Erythroblast (primary cell): ENCODE measurements at regions not wholly inside any gene's neighbourhood (a gene's known extent, or its start where the extent isn't known, plus 50 kb on each side); places are given as distances from the start of the nearest gene placed in this dataset.
"Not testable (repeated sequence)": the region's sequence is repeated elsewhere in the genome, so short reads cannot be mapped to it uniquely, and the experiment has no call there.

Source experiments
- DNase-seq, 2 experiments: peaks; one replicate each; lab custom pipeline; 2025; lab: John Stamatoyannopoulos, UW
- GATA1 ChIP-seq: IDR thresholded peaks from 2 replicates; pipeline ENCODE4 v1.6.1; 2011; ENCODE audit warnings: low read depth, mild to moderate bottlenecking, control low read depth, low read length, moderate library complexity
- POLR2A ChIP-seq: IDR thresholded peaks from 2 replicates; pipeline ENCODE4 v1.6.1; 2011; ENCODE audit warnings: mild to moderate bottlenecking, low read length

DNA sequence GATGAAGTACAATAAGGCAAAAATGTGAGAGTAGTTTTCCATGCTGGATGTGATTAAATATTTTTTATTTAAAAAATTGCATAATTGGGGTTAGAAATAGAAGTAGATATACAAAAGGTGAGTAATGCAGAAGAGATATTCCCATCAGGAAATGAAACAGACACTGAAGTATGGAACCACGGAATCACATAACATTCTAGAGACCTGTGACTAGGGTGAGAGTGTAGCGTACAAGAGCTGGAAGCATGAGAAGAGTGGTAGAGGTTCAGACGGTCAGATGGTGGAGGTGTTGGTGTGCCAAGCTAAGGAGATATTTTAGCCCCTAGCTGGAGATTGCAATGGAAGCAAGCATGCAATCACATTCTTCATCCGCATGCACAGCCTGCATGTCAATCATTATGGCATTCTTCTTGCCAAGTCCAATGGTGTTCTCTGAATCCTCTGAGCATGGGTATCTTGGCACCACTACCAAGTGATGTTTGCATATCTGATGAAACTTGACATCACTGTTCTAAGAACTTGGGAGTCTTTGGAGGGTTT is 587.8 kb downstream of the PSAT1 start:
- no peak for TF ChIP-seq POLR2A
- no peak for TF ChIP-seq GATA1
- no peak for DNase-seq

DNA sequence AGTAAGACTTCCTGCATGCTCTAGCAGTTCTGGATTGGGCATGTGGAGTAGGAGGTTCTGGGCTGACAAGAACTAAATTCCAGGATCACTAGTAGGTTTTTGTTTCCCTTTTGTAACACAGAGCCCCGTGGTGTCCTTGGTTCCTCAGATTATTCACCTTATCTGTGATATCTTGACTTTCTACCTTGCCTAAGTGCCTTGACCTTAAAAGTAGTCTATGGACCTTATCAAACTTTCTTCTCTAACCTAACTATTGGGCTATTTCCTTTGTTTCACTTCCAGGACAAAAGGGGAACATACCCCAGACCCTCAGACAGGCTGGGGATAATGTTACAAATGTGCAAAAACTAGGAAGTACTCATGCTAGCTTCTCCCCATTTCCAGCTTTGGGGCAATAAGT is 595.3 kb downstream of the PSAT1 start:
- DNase-seq: no peak
- no peak for TF ChIP-seq POLR2A
- no peak for TF ChIP-seq GATA1

DNA sequence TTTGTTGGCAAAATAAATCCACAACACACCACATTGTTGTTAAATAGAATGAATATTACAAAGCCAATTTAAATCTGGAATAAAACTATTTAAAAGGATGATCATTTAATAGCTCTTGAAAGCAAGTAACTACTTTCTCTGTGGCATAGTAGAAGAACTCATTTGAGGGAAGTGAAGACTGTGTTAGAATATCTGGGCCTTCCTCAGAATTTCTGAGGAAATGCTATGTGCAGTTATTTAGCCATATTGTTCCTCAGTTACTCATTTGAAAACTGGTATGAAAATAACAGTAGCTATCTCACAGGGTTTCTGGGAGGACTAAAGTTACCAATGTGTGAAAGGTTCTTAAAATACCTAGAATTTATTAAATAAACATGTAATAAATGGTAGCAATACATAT is 595.8 kb downstream of the PSAT1 start:
- no peak for DNase-seq
- TF ChIP-seq GATA1 (no peak), POLR2A (no peak)

DNA sequence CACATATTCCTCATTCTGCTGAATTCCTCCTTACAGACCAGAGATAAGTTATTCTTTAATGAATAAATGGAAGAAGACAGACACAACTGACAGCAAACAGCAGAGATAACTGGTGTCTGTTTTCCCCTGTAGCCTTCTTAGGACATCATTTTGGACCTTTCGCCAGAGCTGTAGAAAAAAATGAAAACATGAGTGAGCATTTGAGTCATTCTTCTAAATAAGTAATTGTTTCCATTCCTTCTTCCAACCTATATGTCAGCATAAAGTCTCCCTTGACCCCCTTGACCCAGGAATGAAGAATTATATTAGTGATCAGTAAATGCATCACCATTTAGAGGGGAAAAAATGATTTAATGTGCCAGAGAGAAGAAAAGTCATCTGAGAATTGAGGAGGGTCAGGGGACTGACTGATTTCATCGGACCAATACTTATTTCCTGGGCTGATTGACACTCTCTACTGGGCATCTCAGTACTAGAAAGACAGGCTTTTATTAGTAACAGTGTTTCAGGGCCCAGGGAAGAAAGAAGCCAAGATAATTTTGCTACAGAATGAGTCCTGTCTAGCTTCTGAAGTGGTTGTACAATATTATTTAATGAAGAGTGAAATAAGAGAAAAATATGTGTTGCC is 597.0 kb downstream of the PSAT1 start:
- DNase-seq: no peak
- TF ChIP-seq GATA1 (no peak), POLR2A (no peak)

DNA sequence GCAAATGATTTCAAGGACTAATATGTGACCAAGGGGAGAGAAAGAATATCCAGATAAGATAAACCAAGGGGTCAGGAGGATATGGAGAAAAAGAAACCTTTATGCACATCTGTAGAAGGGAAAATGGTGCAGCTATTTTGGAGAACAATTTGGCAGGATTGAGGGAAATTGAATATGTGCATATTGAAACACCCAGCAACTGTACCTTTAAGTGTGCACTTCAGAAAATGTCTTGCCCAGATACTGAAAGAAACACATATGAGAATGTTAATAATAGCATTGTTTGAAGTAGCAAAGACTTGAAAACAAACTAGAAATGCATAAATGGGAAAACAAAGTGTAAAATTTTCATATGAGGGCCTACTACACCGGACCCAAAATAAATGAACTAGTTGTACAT is 599.6 kb downstream of the PSAT1 start:
- no peak for DNase-seq

DNA sequence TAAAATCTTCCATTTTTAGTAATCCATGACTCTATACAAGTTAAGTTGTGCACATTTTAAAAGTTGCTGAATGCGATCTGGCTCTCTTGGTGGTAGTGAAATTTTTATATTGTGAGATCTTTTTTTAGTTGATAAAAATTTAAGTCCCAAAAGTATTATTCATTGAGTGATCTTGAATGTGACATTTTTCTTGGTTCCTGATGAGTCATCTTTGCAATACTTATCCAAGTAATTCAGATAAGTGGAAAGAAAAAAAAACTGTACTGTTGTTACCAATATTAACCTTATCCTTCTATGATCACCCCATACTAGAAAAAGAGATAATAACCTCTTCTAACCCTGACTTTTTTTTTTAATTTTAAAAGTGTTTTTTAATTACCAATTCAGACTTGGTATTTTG is 601.3 kb downstream of the PSAT1 start:
- TF ChIP-seq GATA1 (no peak), POLR2A (no peak)
- peak in 1 of 2 experiments; percentile 11 for DNase-seq

More for the DNA sequence above, 599.6 kb downstream of the PSAT1 start:
- TF ChIP-seq POLR2A: no peak
- TF ChIP-seq GATA1: no peak

DNA sequence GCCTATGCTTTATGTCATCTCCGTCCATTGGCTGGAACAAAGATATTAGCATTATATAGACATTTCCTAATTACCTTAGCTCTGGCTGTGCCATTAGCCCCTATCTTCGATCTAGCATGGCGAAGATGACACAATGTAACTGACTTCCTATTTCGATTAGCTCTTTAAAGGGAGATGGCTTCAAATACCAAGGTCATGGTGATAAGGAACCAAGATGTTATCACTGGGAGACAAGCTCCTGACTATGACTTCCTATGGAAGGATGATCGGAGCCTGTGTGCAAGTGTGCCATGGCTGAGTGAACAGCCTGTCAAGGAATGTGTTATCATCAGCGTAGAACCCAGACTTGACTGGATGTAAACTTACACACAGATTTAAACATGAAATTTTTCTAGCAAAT is 602.1 kb downstream of the PSAT1 start:
- peak in 1 of 2 experiments; percentile 14 for DNase-seq
- TF ChIP-seq POLR2A (no peak), GATA1 (no peak)

DNA sequence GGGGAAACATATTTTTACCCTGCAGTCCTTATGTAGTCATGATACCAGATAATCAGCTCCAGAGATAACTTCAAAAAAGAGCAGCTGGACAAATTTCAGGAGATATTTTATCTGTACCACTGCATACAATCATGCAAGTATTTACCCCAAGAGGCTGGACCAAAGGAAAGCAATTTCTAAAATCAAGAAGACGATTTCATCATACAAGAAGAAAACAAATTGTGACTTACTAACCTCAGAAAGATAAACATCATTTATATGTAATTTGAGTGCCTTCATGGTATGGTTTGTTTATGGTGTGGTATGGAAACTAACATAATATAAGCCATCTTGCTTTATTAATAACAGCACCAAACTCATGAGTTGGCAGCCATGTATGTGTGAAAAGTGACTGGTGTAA is 603.6 kb downstream of the PSAT1 start:
- DNase-seq: peak; percentile 18 to 28
- no peak for TF ChIP-seq POLR2A
- TF ChIP-seq GATA1: no peak

DNA sequence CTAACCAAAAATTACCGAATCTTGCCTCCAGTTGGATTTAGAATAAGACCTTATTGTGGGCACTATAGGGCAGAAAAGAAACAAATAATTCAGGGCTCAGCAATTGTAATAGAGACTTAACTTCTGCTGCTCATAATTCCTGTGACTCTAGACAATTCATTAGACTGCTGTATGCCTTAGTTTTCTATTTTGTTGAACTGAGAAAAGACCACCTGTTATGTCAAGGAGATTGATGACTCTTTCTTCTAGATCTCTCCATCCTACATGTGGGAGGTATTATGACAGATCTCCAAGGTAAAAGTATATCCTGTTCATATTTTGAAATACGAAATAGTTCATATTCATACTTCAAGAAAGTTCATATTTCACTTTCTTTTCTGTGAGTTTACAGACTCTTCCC is 605.1 kb downstream of the PSAT1 start:
- no peak for DNase-seq
- TF ChIP-seq POLR2A (no peak), GATA1 (no peak)

DNA sequence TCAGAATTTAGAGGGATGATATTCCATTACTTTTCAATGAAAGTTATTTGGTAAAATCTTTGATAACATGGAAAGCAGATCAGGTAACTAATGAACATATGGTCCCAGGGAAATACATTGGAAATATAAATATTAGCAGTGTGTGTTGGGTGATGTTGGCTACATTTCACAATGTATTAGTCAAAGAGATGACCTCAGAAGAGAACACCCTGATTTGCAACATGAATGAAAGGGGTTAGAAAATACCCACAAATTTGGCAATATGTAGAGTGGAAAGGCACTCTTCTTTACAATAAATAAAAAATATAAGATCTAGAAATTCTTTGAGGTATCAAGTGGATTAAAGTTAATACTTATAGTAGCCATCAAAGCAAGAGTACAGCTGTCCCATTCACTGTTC is 606.7 kb downstream of the PSAT1 start:
- no peak for TF ChIP-seq GATA1
- TF ChIP-seq POLR2A: no peak
- no peak for DNase-seq

DNA sequence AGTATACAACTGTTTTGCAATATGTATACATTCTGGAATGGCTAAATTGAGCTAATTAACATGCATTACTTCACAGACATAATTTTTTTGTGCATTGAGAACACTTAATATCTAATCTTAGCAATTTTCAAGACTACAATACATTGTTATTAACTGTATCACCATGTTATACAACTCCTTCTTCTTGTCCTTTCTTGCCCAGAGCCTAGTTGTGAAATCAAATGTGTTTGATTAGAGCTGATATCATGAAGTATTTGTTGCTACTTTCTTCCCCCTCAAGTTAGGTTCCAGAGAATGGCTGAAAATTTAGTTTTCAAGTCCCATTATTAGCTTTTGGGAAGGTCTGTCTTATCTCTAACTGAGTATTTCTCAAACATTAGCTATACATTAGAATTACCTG is 607.8 kb downstream of the PSAT1 start:
- no peak for DNase-seq

DNA sequence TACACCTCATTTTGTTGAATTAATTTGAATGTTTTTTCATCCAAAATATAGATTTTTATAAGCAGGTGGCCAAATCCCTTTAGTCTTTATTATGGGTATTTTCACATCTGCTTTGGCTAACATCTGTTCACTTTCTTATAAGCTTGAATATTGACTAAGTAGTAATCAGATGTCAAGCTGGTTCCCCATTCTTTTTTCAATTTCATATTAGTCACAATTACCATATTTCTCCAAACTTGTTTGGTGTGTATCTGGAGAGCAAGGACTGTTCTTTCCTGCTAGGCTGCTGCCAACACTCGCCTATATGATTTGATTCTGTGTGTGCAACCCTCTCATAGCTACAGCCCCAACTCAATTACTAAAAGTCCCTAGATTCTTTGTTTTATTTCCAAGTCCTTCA is 608.5 kb downstream of the PSAT1 start:
- no peak for TF ChIP-seq GATA1
- TF ChIP-seq POLR2A: no peak
- DNase-seq: no peak

More for the DNA sequence above, 607.8 kb downstream of the PSAT1 start:
- TF ChIP-seq POLR2A (no peak), GATA1 (no peak)

DNA sequence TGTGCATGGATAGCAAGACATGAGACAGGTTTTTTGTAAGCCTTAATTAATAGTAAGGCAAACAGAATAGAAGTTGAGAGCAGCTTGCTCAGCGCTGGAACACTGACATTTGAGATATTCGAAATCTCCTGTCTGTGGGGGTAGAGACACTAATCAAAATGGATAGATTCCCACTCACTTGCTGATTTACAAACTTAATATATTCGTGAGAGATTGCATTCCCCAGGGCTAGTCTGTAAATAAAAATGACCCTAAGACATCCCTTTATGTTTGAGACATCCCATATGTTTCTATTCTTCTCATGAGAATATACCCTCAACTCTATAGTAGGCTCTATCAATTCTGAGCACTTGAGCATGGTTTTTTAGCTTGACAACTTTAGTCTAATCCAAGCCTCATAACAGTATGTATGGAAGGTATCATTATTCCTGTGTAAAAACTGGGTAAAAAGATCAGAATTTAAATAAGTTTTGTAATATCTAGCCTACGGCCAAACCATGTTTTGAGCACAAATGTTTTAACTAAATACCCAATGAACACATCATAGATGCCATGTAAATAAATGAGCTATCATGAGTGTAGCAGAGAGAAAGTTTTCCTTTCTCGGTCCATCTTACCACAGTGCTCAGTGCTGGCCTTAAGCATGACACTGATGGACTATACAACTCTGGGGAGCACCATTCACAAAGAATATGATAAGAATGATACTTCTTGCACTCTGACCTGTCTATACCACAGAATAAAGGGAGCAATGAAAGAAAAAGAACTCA is 609.2 kb downstream of the PSAT1 start:
- no peak for DNase-seq
- TF ChIP-seq GATA1: no peak

DNA sequence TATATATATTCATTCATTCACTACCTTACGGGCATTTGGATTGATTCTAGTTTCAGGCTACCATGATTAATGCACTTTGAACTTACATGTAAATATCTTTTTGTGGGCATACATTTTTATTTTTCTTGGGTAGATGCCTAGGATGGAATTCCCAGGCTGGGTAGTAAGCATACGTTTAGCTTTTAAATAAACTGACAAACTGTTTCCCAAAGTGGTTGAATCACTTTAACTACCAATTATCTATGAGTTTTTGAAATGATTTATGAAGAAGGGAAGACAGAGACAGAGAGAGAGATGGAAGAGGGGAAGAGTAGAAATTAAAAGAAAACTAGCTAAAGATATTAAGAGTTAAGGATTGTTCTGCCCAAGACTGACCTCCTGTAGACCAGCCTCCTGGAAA is 612.6 kb downstream of the PSAT1 start:
- no peak for DNase-seq
- TF ChIP-seq POLR2A (no peak), GATA1 (no peak)

DNA sequence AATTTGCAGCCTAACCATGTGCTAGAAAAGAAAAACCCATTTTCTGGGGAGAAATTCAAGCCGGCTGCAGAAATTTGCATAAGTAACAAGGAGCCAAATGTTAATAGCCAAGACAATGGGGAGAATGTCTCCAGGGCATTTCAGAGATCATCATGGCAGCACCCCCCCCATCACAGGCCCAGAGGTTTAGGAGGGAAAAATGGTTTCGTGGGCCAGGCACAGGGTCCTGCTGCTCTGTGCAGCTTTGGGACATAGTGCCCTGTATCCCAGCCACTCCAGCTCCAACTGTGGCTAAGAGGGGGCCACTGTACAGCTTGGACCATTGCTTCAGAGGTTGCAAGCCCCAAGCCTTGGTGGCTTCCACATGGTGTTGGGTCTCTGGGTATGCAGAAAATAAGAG is 620.0 kb downstream of the PSAT1 start:
- DNase-seq: not testable (repeated sequence)
